Cardiac muscle cell (in vitro differentiated cells and primary cell): ENCODE measurements at regions not wholly inside any gene's neighbourhood (a gene's known extent, or its start where the extent isn't known, plus 50 kb on each side); places are given as distances from the start of the nearest gene placed in this dataset.

Experiments
- DNase-seq, 2 donors: peaks; one replicate each; pipeline versions ENCODE4 v3.0.0 to v3.0.0-alpha.2; 2010 to 2017; ENCODE audit warnings: low read depth in 1 of 2, low spot score in 1 of 2
- H3K27ac ChIP-seq: fragments of 200-600 bp; sonication (generic); 2 replicates; pipeline ENCODE4 v1.5.1; 2016
- H3K27me3 ChIP-seq: fragments of 200-600 bp; sonication (generic); 2 replicates; pipeline ENCODE4 v1.6.0; 2016; ENCODE audit warnings: control low read depth
- H3K36me3 ChIP-seq: fragments of 200-600 bp; sonication (generic); 2 replicates; pipeline ENCODE4 v1.5.1; 2016; ENCODE audit warnings: control low read depth
- H3K4me1 ChIP-seq: fragments of 200-600 bp; sonication (generic); 2 replicates; pipeline ENCODE4 v1.8.1; 2017; ENCODE audit warnings: low read depth, mild to moderate bottlenecking, mixed run types
- H3K4me3 ChIP-seq: fragments of 200-600 bp; sonication (generic); 2 replicates; pipeline ENCODE4 v1.5.1; 2016; ENCODE audit warnings: mild to moderate bottlenecking
- H3K9me3 ChIP-seq: fragments of 200-600 bp; sonication (generic); 2 replicates; pipeline ENCODE4 v1.5.1; 2017; ENCODE audit warnings: low read depth, mild to moderate bottlenecking, control low read depth
- TF ChIP-seq, protein P1 (sequence below): IDR thresholded peaks from 2 replicates; pipeline ENCODE4 v1.5.1; 2012; ENCODE audit warnings: low read depth, mild to moderate bottlenecking, low read length

DNA sequence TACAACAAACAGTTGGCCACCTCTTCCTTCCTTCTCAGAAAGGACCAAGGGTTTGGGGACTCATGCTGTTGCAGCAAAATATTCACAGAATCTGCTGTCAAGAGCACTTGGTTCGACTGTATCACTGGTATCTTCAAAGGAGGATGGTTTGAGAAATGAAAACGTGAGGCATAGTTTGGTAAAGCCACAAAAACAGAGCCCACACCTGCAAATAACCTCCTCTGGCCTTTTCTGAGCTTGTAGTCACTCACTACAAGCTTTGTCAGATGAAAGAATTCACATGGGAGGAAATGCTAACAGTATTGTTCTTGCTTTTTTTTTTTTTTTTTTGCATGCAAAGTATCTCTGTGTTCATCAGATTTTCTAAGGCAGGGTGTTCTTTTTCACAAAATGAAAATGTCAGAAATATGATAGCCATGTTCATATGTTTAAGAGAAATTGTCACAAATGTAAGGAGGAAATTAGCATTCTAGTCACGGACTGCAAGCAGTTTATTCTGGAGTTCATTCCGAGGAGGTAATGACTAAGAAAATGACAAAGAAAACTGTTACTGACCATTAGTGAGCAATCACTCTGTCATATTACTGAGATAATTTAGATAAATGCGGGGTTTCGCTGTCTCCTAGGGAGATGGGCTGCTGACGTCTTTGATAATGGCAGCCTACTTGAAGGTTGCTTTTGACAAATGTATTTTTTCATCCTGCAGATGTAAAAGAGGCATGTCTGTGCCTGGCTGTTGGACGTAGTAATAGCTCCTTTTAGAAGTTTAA, 117.8 kb upstream of the MYO3A start:
- Histone ChIP-seq H3K4me1 (no peaks in the 10 kb centered on the region), H3K27me3 (no peaks in the 10 kb centered on the region), H3K36me3 (no peaks in the 10 kb centered on the region), H3K27ac (no peak overlapping the region), H3K4me3 (no peak overlapping the region), H3K9me3 (no peaks in the 10 kb centered on the region)
- TF ChIP-seq, protein P1, sequence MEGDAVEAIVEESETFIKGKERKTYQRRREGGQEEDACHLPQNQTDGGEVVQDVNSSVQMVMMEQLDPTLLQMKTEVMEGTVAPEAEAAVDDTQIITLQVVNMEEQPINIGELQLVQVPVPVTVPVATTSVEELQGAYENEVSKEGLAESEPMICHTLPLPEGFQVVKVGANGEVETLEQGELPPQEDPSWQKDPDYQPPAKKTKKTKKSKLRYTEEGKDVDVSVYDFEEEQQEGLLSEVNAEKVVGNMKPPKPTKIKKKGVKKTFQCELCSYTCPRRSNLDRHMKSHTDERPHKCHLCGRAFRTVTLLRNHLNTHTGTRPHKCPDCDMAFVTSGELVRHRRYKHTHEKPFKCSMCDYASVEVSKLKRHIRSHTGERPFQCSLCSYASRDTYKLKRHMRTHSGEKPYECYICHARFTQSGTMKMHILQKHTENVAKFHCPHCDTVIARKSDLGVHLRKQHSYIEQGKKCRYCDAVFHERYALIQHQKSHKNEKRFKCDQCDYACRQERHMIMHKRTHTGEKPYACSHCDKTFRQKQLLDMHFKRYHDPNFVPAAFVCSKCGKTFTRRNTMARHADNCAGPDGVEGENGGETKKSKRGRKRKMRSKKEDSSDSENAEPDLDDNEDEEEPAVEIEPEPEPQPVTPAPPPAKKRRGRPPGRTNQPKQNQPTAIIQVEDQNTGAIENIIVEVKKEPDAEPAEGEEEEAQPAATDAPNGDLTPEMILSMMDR: no peak
- DNase-seq: no peak

DNA sequence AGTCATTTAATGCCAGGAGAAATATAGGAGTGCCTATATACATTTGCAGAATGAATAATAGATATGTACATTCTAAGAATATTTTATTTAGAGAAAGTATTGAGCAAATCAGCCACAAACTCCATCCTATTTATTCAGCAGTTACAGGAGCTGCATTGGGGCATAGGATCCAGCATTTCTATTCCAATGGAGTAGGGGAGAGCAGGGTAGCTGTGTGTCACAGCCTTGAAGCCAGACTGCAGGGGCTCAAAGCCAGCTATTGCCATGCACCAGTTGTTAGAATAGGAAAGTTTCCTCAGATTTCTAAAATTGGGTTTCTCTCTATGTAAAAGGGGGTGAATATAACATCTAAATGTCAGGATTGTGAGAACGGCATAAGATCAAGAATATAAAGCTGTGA, 116.8 kb upstream of the MYO3A start:
- Histone ChIP-seq H3K4me1 (no peaks in the 10 kb centered on the region), H3K27ac (no peak overlapping the region), H3K9me3 (no peaks in the 10 kb centered on the region), H3K36me3 (no peaks in the 10 kb centered on the region), H3K4me3 (no peak overlapping the region), H3K27me3 (no peaks in the 10 kb centered on the region)
- DNase-seq: no peak
- TF ChIP-seq, protein P1: no peak

DNA sequence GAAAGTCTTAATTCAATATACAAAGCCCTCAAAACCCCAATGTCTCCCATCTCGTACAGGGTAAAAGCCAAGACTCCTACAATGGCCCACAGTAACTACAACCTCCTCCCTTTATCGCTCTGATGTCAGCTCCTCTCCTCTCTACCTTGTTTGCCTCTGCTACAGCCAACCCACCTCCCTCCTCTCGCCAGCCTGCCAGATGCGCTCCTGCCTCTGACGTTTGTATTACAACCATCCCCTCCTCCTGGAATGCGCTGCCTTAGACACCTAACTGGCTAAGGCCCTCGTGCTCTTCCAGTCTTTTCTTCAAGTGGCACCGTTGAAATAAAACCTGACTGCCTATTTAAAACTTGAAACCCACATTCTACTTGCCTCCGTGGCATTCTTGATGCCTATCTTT, 115.3 kb upstream of the MYO3A start:
- Histone ChIP-seq H3K4me3 (no peak overlapping the region), H3K4me1 (no peaks in the 10 kb centered on the region), H3K27me3 (no peaks in the 10 kb centered on the region), H3K27ac (no peak overlapping the region), H3K9me3 (no peaks in the 10 kb centered on the region), H3K36me3 (no peaks in the 10 kb centered on the region)
- TF ChIP-seq, protein P1: no peak
- DNase-seq: peak in 1 of 2 donors; percentile 8

DNA sequence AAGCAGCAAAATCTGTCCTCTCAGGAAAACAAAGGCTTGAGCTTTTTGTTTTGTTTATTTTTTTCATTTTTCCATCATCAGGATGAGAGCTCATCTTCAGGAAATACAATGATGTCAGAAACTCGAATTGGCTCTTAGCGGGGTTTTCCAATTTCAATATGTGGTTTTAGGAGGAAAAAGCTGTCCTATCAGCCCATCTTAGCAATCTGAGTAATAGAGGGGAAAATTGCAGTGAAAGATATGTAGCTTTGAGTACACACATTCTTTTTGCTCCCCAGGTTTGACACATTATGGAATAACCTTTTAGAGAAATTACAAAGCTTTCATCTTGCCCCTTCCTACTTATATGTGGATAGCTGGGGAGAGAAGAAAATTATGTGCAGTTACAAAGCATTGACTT, 113.6 kb upstream of the MYO3A start:
- TF ChIP-seq, protein P1: no peak

DNA sequence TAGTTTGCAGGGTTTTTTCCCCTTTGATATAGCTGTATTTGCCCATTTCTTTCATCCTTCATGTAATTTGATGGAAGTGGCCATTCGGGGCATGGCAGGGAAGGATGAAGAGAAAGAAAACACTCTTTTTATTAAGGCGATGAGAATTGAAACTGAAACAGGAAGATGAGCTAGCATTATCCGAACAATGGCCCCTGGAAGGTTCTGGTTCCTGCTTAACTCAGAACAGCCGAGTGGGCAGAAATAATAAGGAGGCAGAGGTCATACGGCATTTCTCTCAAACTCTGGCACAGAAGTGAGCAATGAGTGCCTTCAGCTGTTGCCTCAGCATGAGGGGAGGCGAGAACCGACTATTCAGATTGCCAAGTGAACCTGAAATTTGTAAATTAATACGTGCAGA, 113.2 kb upstream of the MYO3A start:
- H3K4me3 ChIP-seq: no peak overlapping the region
- H3K27ac ChIP-seq: no peak overlapping the region
- H3K36me3 ChIP-seq: no peaks in the 10 kb centered on the region
- DNase-seq: no peak
- H3K27me3 ChIP-seq: no peaks in the 10 kb centered on the region
- no peaks in the 10 kb centered on the region for H3K4me1 ChIP-seq
- TF ChIP-seq, protein P1: no peak
- no peaks in the 10 kb centered on the region for H3K9me3 ChIP-seq

More for the DNA sequence above, 113.6 kb upstream of the MYO3A start:
- H3K4me3 ChIP-seq: no peak overlapping the region
- H3K27ac ChIP-seq: no peak overlapping the region
- H3K36me3 ChIP-seq: no peaks in the 10 kb centered on the region
- H3K27me3 ChIP-seq: no peaks in the 10 kb centered on the region
- no peaks in the 10 kb centered on the region for H3K9me3 ChIP-seq
- no peaks in the 10 kb centered on the region for H3K4me1 ChIP-seq
- no peak for DNase-seq
